Mesodermal cell (in vitro differentiated cells): ENCODE measurements at regions not wholly inside any gene's neighbourhood (a gene's known extent, or its start where the extent isn't known, plus 50 kb on each side); places are given as distances from the start of the nearest gene placed in this dataset.

Experiments used
- H3K27ac ChIP-seq: 2 replicates; pipeline ENCODE4 v1.7.0; 2013; ENCODE audit warnings: mild to moderate bottlenecking, low read depth, low read length, moderate library complexity; ENCODE audit not compliant: severe bottlenecking
- H3K36me3 ChIP-seq: 2 replicates; pipeline ENCODE4 v1.7.1; 2013; ENCODE audit warnings: mild to moderate bottlenecking, low read length, moderate library complexity; ENCODE audit not compliant: control insufficient read depth, insufficient read depth
- H3K4me1 ChIP-seq: one replicate; pipeline ENCODE4 v1.7.1; 2013; ENCODE audit warnings: mild to moderate bottlenecking, low read length; ENCODE audit not compliant: insufficient read depth, control insufficient read depth, poor library complexity, severe bottlenecking
- H3K4me3 ChIP-seq: 2 replicates; pipeline ENCODE4 v1.7.0; 2013; ENCODE audit warnings: low read length, control low read depth, mild to moderate bottlenecking; ENCODE audit not compliant: insufficient read depth, poor library complexity, severe bottlenecking; ENCODE audit errors: extremely low read depth
- H3K9me3 ChIP-seq: 2 replicates; pipeline ENCODE4 v1.7.1; 2013; ENCODE audit warnings: mild to moderate bottlenecking, low read length, moderate library complexity; ENCODE audit not compliant: control insufficient read depth
- WGBS, 2 experiments: methylation state at CpG; one replicate each; pipeline ENCODE4 v1.1.5; 2013; ENCODE audit warnings: missing lambda C conversion rate in 2 of 2; ENCODE audit not compliant: insufficient coverage in 2 of 2; 5-methylcytosine and 5-hydroxymethylcytosine counted together

GRCh38 chr2:204049635-204050034 lies 113.1 kb downstream of the ICOS start:
- Histone ChIP-seq H3K9me3 (no peaks in the 10 kb centered on the region), H3K27ac (no peak overlapping the region), H3K4me3 (no peak overlapping the region), H3K36me3 (no peaks in the 10 kb centered on the region), H3K4me1 (no peaks in the 10 kb centered on the region)

DNA sequence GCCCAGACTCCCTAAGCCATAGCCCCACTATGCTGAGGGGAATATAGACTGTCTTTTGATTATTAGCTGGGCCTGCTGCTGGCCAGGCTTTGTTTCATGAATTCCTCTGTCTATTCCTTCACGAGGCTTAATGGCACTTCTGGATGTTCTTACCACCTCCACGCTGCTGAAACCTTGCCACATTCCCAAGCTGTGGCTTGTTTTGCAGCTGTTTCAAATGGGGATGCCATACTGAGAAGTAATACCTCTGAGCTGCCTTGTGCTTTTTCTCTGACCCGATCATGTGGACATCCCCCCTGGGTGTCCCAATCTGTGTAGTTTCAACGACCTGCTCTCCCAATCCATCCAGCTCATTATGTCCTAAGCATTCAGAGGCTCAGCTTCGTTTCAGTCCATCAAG lies 114.1 kb downstream of the ICOS start:
- H3K36me3 ChIP-seq, result no peaks in the 10 kb centered on the region
- H3K4me1 ChIP-seq, result no peaks in the 10 kb centered on the region
- no peak overlapping the region for H3K4me3 ChIP-seq
- 63 to 72% methylated on average over 4 of the region's 5 CpGs for WGBS, 2 experiments
- no peaks in the 10 kb centered on the region for H3K9me3 ChIP-seq
- H3K27ac ChIP-seq, result no peak overlapping the region

- Histone ChIP-seq H3K4me3 (no peak overlapping the region), H3K36me3 (no peaks in the 10 kb centered on the region), H3K9me3 (no peaks in the 10 kb centered on the region), H3K27ac (no peak overlapping the region), H3K4me1 (no peaks in the 10 kb centered on the region)
- whole genome bisulfite sequencing, 2 experiments, result 77 to 89% methylated on average over 4 of the region's 4 CpGs
Measured at GRCh38 chr2:204051476-204051875, 114.9 kb downstream of the ICOS start.

GRCh38 chr2:204051984-204052556 lies 115.5 kb downstream of the ICOS start:
- Histone ChIP-seq H3K36me3 (no peaks in the 10 kb centered on the region), H3K4me1 (no peaks in the 10 kb centered on the region), H3K9me3 (no peaks in the 10 kb centered on the region), H3K4me3 (no peak overlapping the region), H3K27ac (no peak overlapping the region)
- WGBS, 2 experiments, result 80 to 100% methylated on average over 1 of the region's 3 CpGs

DNA sequence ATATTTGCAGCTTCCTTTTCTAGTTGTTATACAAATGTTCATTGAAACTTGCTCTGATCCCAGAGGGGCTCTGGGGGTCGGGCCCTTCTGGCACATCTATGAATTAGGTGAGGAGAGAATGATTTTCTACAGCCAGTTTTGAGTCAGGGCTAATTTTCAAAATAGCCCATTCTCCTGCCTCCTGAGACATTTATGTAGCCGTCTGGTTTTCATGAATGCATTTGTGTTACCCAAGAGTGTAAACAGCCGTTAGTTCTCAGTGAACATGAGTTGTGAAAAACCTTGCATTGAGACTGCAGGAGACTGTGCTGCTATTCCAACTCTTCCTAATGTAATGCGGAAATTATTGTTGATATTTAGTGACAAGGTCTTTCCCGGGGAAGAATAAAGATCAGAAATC lies 122.5 kb downstream of the ICOS start:
- H3K36me3 ChIP-seq, result no peaks in the 10 kb centered on the region
- no peak overlapping the region for H3K27ac ChIP-seq
- H3K4me1 ChIP-seq, result no peaks in the 10 kb centered on the region
- no peak overlapping the region for H3K4me3 ChIP-seq
- 83 to 94% methylated on average over 2 of the region's 5 CpGs for WGBS, 2 experiments
- no peaks in the 10 kb centered on the region for H3K9me3 ChIP-seq

- H3K9me3 ChIP-seq, result no peaks in the 10 kb centered on the region
- no peak overlapping the region for H3K4me3 ChIP-seq
- no peaks in the 10 kb centered on the region for H3K4me1 ChIP-seq
- 64 to 70% methylated on average over 2 of the region's 4 CpGs for WGBS, 2 experiments
- no peak overlapping the region for H3K27ac ChIP-seq
- H3K36me3 ChIP-seq, result no peaks in the 10 kb centered on the region
Measured at GRCh38 chr2:204060841-204061240, 124.3 kb downstream of the ICOS start.

DNA sequence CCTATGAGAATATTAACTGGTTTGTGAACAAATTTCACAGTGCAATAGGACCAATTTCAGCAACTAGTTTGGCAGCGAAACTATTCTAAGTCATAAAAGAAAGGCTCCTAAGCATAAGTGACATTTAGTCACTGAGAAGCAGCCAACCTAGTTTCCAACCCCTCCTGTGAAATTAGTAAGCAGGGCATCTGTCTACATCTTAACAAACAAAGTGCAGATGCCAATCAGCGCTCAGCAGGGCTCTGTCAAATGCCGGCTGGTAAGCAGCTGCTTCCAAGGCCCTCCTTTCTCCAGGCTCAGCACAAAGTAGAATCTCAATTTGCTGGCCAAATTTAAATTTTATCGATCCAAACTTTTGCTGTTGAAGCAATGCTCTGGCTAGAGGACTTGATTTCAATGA lies 124.7 kb downstream of the ICOS start:
- WGBS, 2 experiments, result 65 to 81% methylated on average over 3 of the region's 4 CpGs
- Histone ChIP-seq H3K27ac (no peak overlapping the region), H3K9me3 (no peaks in the 10 kb centered on the region)

GRCh38 chr2:204064119-204064518 lies 127.6 kb downstream of the ICOS start:
- Histone ChIP-seq H3K36me3 (no peaks in the 10 kb centered on the region), H3K27ac (no peak overlapping the region), H3K4me3 (no peak overlapping the region), H3K9me3 (no peaks in the 10 kb centered on the region), H3K4me1 (no peaks in the 10 kb centered on the region)
- 96% methylated on average over 3 of the region's 5 CpGs; no CpG with 5 or more reads in 1 of the 2 experiments for whole genome bisulfite sequencing, 2 experiments

More for the DNA sequence above, 124.7 kb downstream of the ICOS start:
- H3K4me3 ChIP-seq, result no peak overlapping the region
- H3K4me1 ChIP-seq, result no peaks in the 10 kb centered on the region
- H3K36me3 ChIP-seq, result no peaks in the 10 kb centered on the region

DNA sequence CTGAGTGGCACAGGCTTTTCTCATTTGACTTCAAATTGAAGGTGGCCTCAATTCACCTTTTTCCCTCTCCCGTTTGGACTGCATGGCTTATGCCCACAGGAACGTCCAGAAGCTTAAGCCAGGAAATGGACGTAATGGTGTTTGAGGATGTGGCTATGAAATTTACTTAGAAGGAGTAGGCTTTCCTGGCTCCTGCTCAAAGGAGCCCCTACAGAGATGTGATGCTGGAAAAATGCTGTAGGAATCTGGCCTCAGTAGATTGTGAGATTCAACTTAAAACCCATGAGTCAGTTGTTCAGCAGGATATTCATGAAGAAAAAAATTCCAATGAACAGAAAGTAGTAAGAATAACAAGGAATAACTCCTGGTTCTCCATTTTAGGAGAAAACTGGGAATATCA lies 129.0 kb downstream of the ICOS start:
- H3K4me3 ChIP-seq, result no peak overlapping the region
- no peaks in the 10 kb centered on the region for H3K4me1 ChIP-seq
- H3K9me3 ChIP-seq, result no peaks in the 10 kb centered on the region
- H3K36me3 ChIP-seq, result no peaks in the 10 kb centered on the region
- no peak overlapping the region for H3K27ac ChIP-seq
- WGBS, 2 experiments, result 100% methylated on average over 1 of the region's 3 CpGs; no CpG with 5 or more reads in 1 of the 2 experiments

- H3K9me3 ChIP-seq, result no peaks in the 10 kb centered on the region
- H3K27ac ChIP-seq, result no peak overlapping the region
- no peaks in the 10 kb centered on the region for H3K36me3 ChIP-seq
- no peak overlapping the region for H3K4me3 ChIP-seq
- no peaks in the 10 kb centered on the region for H3K4me1 ChIP-seq
- WGBS, 2 experiments, result 77 to 80% methylated on average over 1 of the region's 1 CpG
Measured at GRCh38 chr2:204066051-204066450, 129.5 kb downstream of the ICOS start.

GRCh38 chr2:204069804-204070203 lies 133.2 kb downstream of the ICOS start:
- Histone ChIP-seq H3K4me3 (no peak overlapping the region), H3K27ac (no peak overlapping the region), H3K9me3 (no peaks in the 10 kb centered on the region), H3K4me1 (no peaks in the 10 kb centered on the region), H3K36me3 (no peaks in the 10 kb centered on the region)
- WGBS, 2 experiments, result 95 to 100% methylated on average over 1 to 3 of the region's 7 CpGs
